ENCODE measurements at regions not wholly inside any gene's neighbourhood (a gene's known extent, or its start where the extent isn't known, plus 50 kb on each side); places are given as distances from the start of the nearest gene placed in this dataset.

GRCh38 chr7:111653846-111654245 lies 91.6 kb upstream of the IMMP2L start:
- no peak for TF ChIP-seq POLR2AphosphoS5 (IDR thresholded peaks at IDR 0.05; ENCODE audit: borderline replicate concordance, low read depth, low read length)
- TF ChIP-seq EZH2 (IDR thresholded peaks at IDR 0.05) = no peak

Data from SK-N-MC (cell line).